OCI-LY1 (cell line): ENCODE measurements at regions not wholly inside any gene's neighbourhood (a gene's known extent, or its start where the extent isn't known, plus 50 kb on each side); places are given as distances from the start of the nearest gene placed in this dataset.

Experiments
- CTCF ChIP-seq: fragments of 200-600 bp; sonication (generic), shearing (Covaris generic); IDR thresholded peaks from 2 replicates; pipeline ENCODE4 v1.5.1; 2017; ENCODE audit warnings: mild to moderate bottlenecking, antibody characterized with exemption, low read length, moderate library complexity, mixed read lengths
- EZH2 ChIP-seq: fragments of 200-600 bp; sonication (generic), shearing (Covaris generic); IDR thresholded peaks from 2 replicates; pipeline ENCODE4 v1.8.0; 2017; ENCODE audit warnings: borderline replicate concordance, mixed run types, mild to moderate bottlenecking, antibody characterized with exemption, low read length, moderate library complexity, mixed read lengths

- TF ChIP-seq CTCF: no peak
- TF ChIP-seq EZH2: no peak
These were observed 472.6 kb upstream of the CDIN1 start for GRCh38 chr15:36106640-36107335.
